HG03439 (cell line): ENCODE measurements at regions not wholly inside any gene's neighbourhood (a gene's known extent, or its start where the extent isn't known, plus 50 kb on each side); places are given as distances from the start of the nearest gene placed in this dataset.

Source experiments
- ATAC-seq: cut with Tn5 transposase; IDR thresholded peaks from one replicate; pipeline ENCODE4 v1.9.1; 2021; ENCODE audit warnings: mild to moderate bottlenecking, moderate library complexity; ENCODE audit not compliant: unreplicated experiment

GRCh38 chr14:85789506-85789905 lies 259.6 kb downstream of the FLRT2 start:
- ATAC-seq = no peak

- no peak for ATAC-seq
Observed at GRCh38 chr14:85788470-85789233, 258.7 kb downstream of the FLRT2 start.

- ATAC-seq = no peak
Observed at GRCh38 chr14:85766295-85766694, 236.4 kb downstream of the FLRT2 start.

- ATAC-seq = no peak
Observed at GRCh38 chr14:85764822-85765221, 234.9 kb downstream of the FLRT2 start.

GRCh38 chr14:85762526-85762925 lies 232.6 kb downstream of the FLRT2 start:
- no peak for ATAC-seq

- no peak for ATAC-seq
Observed at GRCh38 chr14:85752175-85752574, 222.2 kb downstream of the FLRT2 start.

- ATAC-seq = no peak
Observed at GRCh38 chr14:85744573-85744972, 214.6 kb downstream of the FLRT2 start.

- ATAC-seq = no peak
Observed at GRCh38 chr14:85732031-85732430, 202.1 kb downstream of the FLRT2 start.

GRCh38 chr14:85731186-85731585 lies 201.2 kb downstream of the FLRT2 start:
- ATAC-seq = no peak

- no peak for ATAC-seq
Observed at GRCh38 chr14:85728476-85729065, 198.6 kb downstream of the FLRT2 start.

- ATAC-seq = no peak
Observed at GRCh38 chr14:85714069-85714468, 184.1 kb downstream of the FLRT2 start.

GRCh38 chr14:85711620-85712019 lies 181.7 kb downstream of the FLRT2 start:
- no peak for ATAC-seq
